ENCODE measurements at regions not wholly inside any gene's neighbourhood (a gene's known extent, or its start where the extent isn't known, plus 50 kb on each side); places are given as distances from the start of the nearest gene placed in this dataset.

GRCh38 chr9:118023644-118024043, 319.4 kb downstream of the TLR4 start:
- H3K4me3 ChIP-seq = no peak overlapping the region

GRCh38 chr9:118028225-118028624, 324.0 kb downstream of the TLR4 start:
- WGBS, 2 donors = 79 to 86% methylated on average over 2 of the region's 2 CpGs

More at GRCh38 chr9:118023644-118024043, 319.4 kb downstream of the TLR4 start:
- no peak for DNase-seq
- no peaks in the 10 kb centered on the region for H3K4me1 ChIP-seq
- no peak overlapping the region for H3K27ac ChIP-seq
- intact Hi-C loops (cut with DNase I) = no loop called here
- no peak for TF ChIP-seq POLR2A (IDR thresholded peaks at IDR 0.05)
- no peak for TF ChIP-seq POLR2AphosphoS5 (IDR thresholded peaks at IDR 0.05)
- no peak for TF ChIP-seq EP300 (IDR thresholded peaks at IDR 0.05)
- TF ChIP-seq, protein P1, sequence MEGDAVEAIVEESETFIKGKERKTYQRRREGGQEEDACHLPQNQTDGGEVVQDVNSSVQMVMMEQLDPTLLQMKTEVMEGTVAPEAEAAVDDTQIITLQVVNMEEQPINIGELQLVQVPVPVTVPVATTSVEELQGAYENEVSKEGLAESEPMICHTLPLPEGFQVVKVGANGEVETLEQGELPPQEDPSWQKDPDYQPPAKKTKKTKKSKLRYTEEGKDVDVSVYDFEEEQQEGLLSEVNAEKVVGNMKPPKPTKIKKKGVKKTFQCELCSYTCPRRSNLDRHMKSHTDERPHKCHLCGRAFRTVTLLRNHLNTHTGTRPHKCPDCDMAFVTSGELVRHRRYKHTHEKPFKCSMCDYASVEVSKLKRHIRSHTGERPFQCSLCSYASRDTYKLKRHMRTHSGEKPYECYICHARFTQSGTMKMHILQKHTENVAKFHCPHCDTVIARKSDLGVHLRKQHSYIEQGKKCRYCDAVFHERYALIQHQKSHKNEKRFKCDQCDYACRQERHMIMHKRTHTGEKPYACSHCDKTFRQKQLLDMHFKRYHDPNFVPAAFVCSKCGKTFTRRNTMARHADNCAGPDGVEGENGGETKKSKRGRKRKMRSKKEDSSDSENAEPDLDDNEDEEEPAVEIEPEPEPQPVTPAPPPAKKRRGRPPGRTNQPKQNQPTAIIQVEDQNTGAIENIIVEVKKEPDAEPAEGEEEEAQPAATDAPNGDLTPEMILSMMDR (IDR thresholded peaks at IDR 0.05) = no peak
- WGBS, 2 donors = 31 to 70% methylated on average over 2 of the region's 2 CpGs
- no peaks in the 10 kb centered on the region for H3K27me3 ChIP-seq
- no peaks in the 10 kb centered on the region for H3K9me3 ChIP-seq
- H3K36me3 ChIP-seq = no peaks in the 10 kb centered on the region

GRCh38 chr9:118029425-118029824, 325.2 kb downstream of the TLR4 start:
- H3K27me3 ChIP-seq = no peaks in the 10 kb centered on the region
- H3K4me3 ChIP-seq = no peak overlapping the region
- no peaks in the 10 kb centered on the region for H3K36me3 ChIP-seq
- H3K27ac ChIP-seq = no peak overlapping the region
- DNase-seq = no peak
- intact Hi-C loops (cut with DNase I) = no loop called here
- H3K4me1 ChIP-seq = no peaks in the 10 kb centered on the region
- TF ChIP-seq POLR2AphosphoS5 (IDR thresholded peaks at IDR 0.05) (no peak), POLR2A (IDR thresholded peaks at IDR 0.05) (no peak), EP300 (IDR thresholded peaks at IDR 0.05) (no peak)
- TF ChIP-seq, protein P1 (IDR thresholded peaks at IDR 0.05) = no peak
- H3K9me3 ChIP-seq = no peaks in the 10 kb centered on the region

More at GRCh38 chr9:118028225-118028624, 324.0 kb downstream of the TLR4 start:
- Histone ChIP-seq H3K4me1 (no peaks in the 10 kb centered on the region), H3K4me3 (no peak overlapping the region), H3K27me3 (no peaks in the 10 kb centered on the region), H3K27ac (no peak overlapping the region), H3K36me3 (no peaks in the 10 kb centered on the region), H3K9me3 (no peaks in the 10 kb centered on the region)
- TF ChIP-seq, protein P1 (IDR thresholded peaks at IDR 0.05) = no peak
- no peak for TF ChIP-seq EP300 (IDR thresholded peaks at IDR 0.05)
- no peak for DNase-seq
- intact Hi-C loops (cut with DNase I) = no loop called here

- Histone ChIP-seq H3K4me3 (no peak overlapping the region), H3K27ac (no peak overlapping the region), H3K9me3 (no peaks in the 10 kb centered on the region), H3K4me1 (no peaks in the 10 kb centered on the region), H3K27me3 (no peaks in the 10 kb centered on the region), H3K36me3 (no peaks in the 10 kb centered on the region)
- WGBS, 2 donors = 56 to 78% methylated on average over 1 of the region's 1 CpG
- DNase-seq = no peak
- no peak for TF ChIP-seq POLR2A (IDR thresholded peaks at IDR 0.05)
- intact Hi-C loops (cut with DNase I) = no loop called here
Measured at GRCh38 chr9:118034701-118035100, 330.5 kb downstream of the TLR4 start.

DNA sequence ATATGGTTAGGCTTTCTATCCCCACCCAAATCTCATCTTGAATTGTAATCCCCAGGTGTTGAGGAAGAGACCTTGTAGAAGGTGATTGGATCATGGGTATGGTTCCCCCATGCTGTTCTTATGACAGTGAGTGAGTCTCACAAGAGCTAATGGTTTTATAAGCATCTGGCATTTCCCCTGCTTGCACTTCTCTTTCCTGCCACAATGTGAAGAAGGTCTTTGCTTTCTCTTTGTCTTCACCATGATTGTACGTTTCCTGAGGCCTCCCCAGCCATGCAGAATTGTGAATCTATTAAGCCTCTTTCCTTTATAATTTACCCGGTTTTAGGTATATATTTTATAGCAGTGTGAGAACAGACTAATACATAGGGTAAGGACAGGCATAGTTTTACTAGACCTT, 334.5 kb downstream of the TLR4 start:
- intact Hi-C loops (cut with DNase I) = no loop called here
- Histone ChIP-seq H3K4me3 (no peak overlapping the region), H3K9me3 (no peaks in the 10 kb centered on the region), H3K36me3 (no peaks in the 10 kb centered on the region), H3K27me3 (no peaks in the 10 kb centered on the region), H3K27ac (no peak overlapping the region), H3K4me1 (no peaks in the 10 kb centered on the region)
- 49 to 52% methylated on average over 2 of the region's 2 CpGs for WGBS, 2 donors
- no peak for TF ChIP-seq POLR2A (IDR thresholded peaks at IDR 0.05)
- no peak for TF ChIP-seq EP300 (IDR thresholded peaks at IDR 0.05)
- TF ChIP-seq, protein P1 (IDR thresholded peaks at IDR 0.05) = no peak
- TF ChIP-seq POLR2AphosphoS5 (IDR thresholded peaks at IDR 0.05) = no peak
- DNase-seq = no peak
